Mucosa of descending colon (tissue), 3 donors: ENCODE measurements at regions not wholly inside any gene's neighbourhood (a gene's known extent, or its start where the extent isn't known, plus 50 kb on each side); places are given as distances from the start of the nearest gene placed in this dataset.

Source experiments
- ATAC-seq: fragments of 200-7000 bp; cut with Tn5 transposase; one replicate; pipeline ENCODE4 v1.9.1; 2020; ENCODE audit warnings: mild to moderate bottlenecking, moderate library complexity
- DNase-seq, 3 donors: peaks; one replicate each; pipeline ENCODE4 v3.0.0-alpha.2; 2020
- H3K36me3 ChIP-seq: fragments of 200-600 bp; one replicate; pipeline ENCODE4 v1.8.0; 2021; ENCODE audit warnings: low read depth, mild to moderate bottlenecking
- H3K4me1 ChIP-seq: fragments of 200-600 bp; one replicate; pipeline ENCODE4 v1.8.0; 2021; ENCODE audit warnings: low read depth, mild to moderate bottlenecking
- H3K4me3 ChIP-seq: fragments of 200-600 bp; one replicate; pipeline ENCODE4 v1.8.0; 2021; ENCODE audit warnings: mild to moderate bottlenecking
- H3K9me3 ChIP-seq: fragments of 200-600 bp; one replicate; pipeline ENCODE4 v1.8.0; 2021; ENCODE audit warnings: mild to moderate bottlenecking
- CTCF ChIP-seq: fragments of 200-600 bp; IDR thresholded peaks from one replicate; pipeline ENCODE4 v1.8.0; 2022; ENCODE audit warnings: antibody characterized with exemption, mild to moderate bottlenecking
- intact Hi-C, 2 donors: fragments of 100-400 bp; cut with DNase I in 1 of 2; cut with micrococcal nuclease in 1 of 2; formaldehyde crosslinking; loops; one replicate each; pipeline versions ENCODE4 v1.11.0 to v1.11.1; 2022; cut with DNase I, micrococcal nuclease
- donor health status: DM: no; HTN: no; CAD: no; lungs with moderate emphysema.
- donor health status: DM: no; HTN: no; CAD: no.
- donor health status: DM: no; HTN: yes; CAD: no.

GRCh38 chr13:107466326-107467099, 748.8 kb downstream of the LIG4 start:
- TF ChIP-seq CTCF, result no peak
- H3K4me3 ChIP-seq, result no peak overlapping the region
- ATAC-seq, result no peak
- no peaks in the 10 kb centered on the region for H3K4me1 ChIP-seq
- no peaks in the 10 kb centered on the region for H3K9me3 ChIP-seq
- intact Hi-C loops, result no loop called here
- H3K36me3 ChIP-seq, result no peaks in the 10 kb centered on the region
- DNase-seq, result no peak

GRCh38 chr13:107462501-107462900, 752.8 kb downstream of the LIG4 start:
- intact Hi-C loops, result no loop called here
- no peaks in the 10 kb centered on the region for H3K36me3 ChIP-seq
- ATAC-seq (no peak), DNase-seq (no peak)
- no peaks in the 10 kb centered on the region for H3K9me3 ChIP-seq
- no peak overlapping the region for H3K4me3 ChIP-seq
- TF ChIP-seq CTCF, result no peak
- H3K4me1 ChIP-seq, result no peaks in the 10 kb centered on the region

- Histone ChIP-seq H3K4me1 (no peaks in the 10 kb centered on the region), H3K9me3 (no peaks in the 10 kb centered on the region), H3K4me3 (no peak overlapping the region), H3K36me3 (no peaks in the 10 kb centered on the region)
- no peak for DNase-seq
- no peak for TF ChIP-seq CTCF
- ATAC-seq, result no peak
- intact Hi-C loops, result no loop called here
Observed at GRCh38 chr13:107461751-107462150, 753.6 kb downstream of the LIG4 start.

GRCh38 chr13:107459430-107459829, 755.9 kb downstream of the LIG4 start:
- ATAC-seq, result no peak
- Histone ChIP-seq H3K4me1 (no peaks in the 10 kb centered on the region), H3K36me3 (no peaks in the 10 kb centered on the region), H3K4me3 (no peak overlapping the region), H3K9me3 (no peaks in the 10 kb centered on the region)
- intact Hi-C loops, result no loop called here
- no peak for DNase-seq
- no peak for TF ChIP-seq CTCF

- no peak for TF ChIP-seq CTCF
- Histone ChIP-seq H3K9me3 (peaks cover 4% of the 10 kb centered on the region), H3K36me3 (no peaks in the 10 kb centered on the region), H3K4me1 (no peaks in the 10 kb centered on the region), H3K4me3 (no peak overlapping the region)
- ATAC-seq (no peak), DNase-seq (no peak)
- intact Hi-C loops, result no loop called here
Observed at GRCh38 chr13:107458269-107458668, 757.1 kb downstream of the LIG4 start.
